Thyroid gland (tissue), 4 donors: ENCODE measurements at regions not wholly inside any gene's neighbourhood (a gene's known extent, or its start where the extent isn't known, plus 50 kb on each side); places are given as distances from the start of the nearest gene placed in this dataset.

ENCODE experiments used
- CTCF ChIP-seq, 6 experiments: fragments of 200-600 bp in 3 of 6; fragments of 450-650 bp in 3 of 6; sonication (generic) in 3 of 6; IDR thresholded peaks; one replicate each; pipeline ENCODE4 v1.5.1; 2016 to 2019; ENCODE audit warnings: antibody characterized with exemption in 6 of 6, mild to moderate bottlenecking in 2 of 6, inconsistent platforms in 1 of 6, moderate library complexity in 1 of 6
- POLR2A ChIP-seq, 2 donors: fragments of 450-650 bp; IDR thresholded peaks; one replicate each; pipeline ENCODE4 v1.6.1; 2017; ENCODE audit warnings: antibody characterized with exemption in 2 of 2, mild to moderate bottlenecking in 2 of 2, moderate library complexity in 1 of 2

GRCh38 chr4:157882901-157883300 is 289.9 kb downstream of the GASK1B start:
- no peak for TF ChIP-seq CTCF (IDR thresholded peaks at IDR 0.05)
- no peak for TF ChIP-seq POLR2A (IDR thresholded peaks at IDR 0.05)
